ENCODE measurements at regions not wholly inside any gene's neighbourhood (a gene's known extent, or its start where the extent isn't known, plus 50 kb on each side); places are given as distances from the start of the nearest gene placed in this dataset.

DNA sequence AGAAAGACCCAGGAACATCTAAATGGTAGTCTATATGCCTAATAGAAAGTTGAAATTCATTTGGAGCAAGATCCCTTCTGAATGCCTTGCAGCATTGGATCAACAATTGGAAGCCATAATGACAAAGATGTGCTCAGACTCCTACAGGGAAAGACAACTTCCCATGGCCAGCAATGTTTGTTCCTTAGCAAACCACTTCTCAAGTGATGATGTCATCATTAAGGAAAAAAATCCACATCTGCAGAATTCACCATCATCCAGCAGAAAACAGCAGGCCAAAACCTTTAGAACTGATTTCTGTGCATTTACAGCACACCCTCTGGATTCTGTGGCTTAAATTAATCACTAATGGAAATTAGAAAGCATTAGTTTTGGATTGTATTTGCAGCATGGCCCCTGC lies 82.4 kb upstream of the ZIC3 start:
- no peak for DNase-seq (ENCODE audit: low read depth)

- no peak for DNase-seq (ENCODE audit: low read depth)
Measured at GRCh38 chrX:137482136-137482535, 83.8 kb upstream of the ZIC3 start.

DNA sequence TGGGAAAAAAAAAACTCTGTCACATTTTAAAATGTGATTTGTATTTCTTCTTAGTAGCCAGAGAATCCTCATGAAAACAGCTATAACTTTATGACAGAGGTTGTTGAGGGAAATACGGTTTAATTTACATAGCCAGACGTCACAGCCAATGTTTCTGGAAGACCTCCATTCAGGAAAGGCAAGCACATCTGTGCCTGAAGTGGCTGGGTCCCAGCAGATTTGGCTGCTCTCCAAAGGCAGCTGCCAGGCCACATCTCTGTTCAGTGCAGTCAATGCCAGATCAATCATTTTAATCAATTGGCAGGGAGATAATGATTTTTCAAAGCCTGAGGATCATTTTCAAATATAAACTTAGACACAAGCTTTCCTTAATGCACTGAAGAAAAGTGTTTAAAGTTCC lies 86.5 kb upstream of the ZIC3 start:
- DNase-seq (ENCODE audit: low read depth): no peak

DNA sequence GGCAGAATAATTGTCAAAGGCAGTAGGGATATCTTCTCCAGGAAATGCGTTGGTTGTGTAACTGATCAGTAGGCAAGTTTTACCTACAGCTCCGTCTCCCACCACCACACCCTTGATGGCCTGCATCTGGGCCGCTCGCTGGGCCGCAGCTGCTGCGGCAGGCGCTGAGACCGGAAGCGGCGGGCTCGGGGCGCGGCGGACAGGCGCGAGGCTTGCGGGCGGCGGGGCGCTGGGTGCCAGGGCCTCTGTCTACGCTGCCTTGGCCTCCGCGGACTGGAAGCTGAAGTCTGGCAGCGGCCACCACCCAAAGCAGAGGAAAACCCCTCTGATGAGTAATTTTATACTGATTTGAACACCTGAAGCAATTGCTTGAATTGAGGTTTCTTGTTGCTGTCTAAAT lies 124.2 kb upstream of the ZIC3 start:
- DNase-seq (ENCODE audit: low read depth): no peak

GRCh38 chrX:137432609-137433008 lies 133.3 kb upstream of the ZIC3 start:
- DNase-seq (ENCODE audit: low read depth): no peak

DNA sequence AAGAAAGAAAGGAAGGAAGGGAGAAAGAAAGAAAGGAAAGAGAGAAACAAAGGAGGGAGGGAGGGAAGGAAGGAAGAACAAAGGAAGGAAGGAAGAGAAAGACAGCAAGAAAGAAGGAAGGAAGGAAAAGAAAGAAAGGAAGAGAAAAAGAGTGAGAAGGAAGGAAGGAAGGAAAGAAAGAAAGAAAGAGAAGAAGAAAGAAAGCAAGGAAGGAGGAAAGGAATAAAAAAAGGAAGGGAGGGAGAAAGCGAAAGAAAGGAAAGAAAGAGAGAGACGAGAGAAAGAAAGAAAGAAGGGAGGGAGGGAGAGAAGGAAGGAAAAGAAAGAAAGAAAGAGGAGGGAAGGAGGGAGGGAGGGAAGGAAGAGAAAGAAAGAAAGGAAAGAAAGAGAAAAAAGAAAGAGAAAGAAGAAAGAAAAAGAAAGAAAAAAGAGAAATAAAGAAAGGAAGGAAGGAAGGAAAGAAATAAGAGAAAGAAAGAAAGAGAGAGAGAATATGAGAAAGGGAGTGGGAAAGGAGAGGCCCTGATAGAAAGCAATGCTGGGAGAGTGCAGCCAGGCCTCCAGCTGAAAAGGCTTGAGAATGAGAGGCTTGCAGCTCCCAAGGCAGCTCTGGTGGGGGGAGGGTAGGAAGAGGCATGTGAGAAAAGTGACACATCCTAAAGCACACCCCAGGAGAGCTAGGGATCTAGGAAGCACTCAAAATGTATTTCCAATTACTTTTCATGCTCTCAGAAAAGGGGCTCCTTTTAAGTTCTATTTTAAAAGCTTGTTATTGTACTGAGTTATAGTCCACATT lies 134.0 kb upstream of the ZIC3 start:
- no peak for DNase-seq (ENCODE audit: low read depth)

- DNase-seq (ENCODE audit: low read depth): no peak
Measured at GRCh38 chrX:137430984-137431475, 134.9 kb upstream of the ZIC3 start.

GRCh38 chrX:137430301-137430700 lies 135.6 kb upstream of the ZIC3 start:
- no peak for DNase-seq (ENCODE audit: low read depth)

DNA sequence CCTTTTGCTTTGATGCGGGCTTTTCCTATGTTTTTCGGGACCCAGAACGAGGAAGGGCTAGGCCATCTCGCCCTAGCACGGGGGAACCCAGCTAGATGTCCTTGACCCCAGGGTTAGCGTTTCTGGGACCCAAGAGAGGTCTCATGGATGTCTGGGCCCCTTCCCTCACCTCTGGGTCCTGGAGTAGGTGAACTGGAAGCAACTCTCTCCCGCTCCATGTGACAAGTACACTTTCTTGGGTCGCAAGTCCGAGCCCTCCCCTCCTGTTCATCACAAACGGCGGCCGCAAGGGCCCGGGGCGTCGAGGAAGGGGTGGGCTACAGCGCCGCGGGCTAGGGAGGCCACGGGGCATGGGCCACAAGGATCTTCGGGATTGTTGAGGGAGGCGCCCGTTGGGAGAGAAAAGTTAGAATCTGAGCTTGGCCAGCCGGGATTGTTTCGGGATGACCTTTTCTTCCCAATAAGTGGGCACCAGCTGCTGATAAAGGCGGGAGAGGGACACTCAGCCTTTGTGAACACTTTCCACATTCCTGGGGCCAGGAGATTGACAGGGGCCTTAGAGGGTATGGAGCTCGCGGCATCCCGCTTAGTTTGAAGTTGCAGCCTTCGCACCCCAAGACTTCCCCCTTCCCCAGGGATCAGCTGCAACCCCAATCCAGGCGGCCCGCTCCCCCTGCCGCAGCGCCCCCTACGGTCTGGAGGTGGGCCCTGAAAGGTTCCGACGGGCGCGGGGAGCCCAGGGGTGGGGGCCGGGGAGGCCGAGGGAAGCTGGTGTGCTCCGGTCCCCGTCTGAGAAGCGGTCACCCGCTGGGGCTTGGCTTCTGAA lies 136.9 kb upstream of the ZIC3 start:
- DNase-seq (ENCODE audit: low read depth): no peak

GRCh38 chrX:137428221-137428661 lies 137.7 kb upstream of the ZIC3 start:
- DNase-seq (ENCODE audit: low read depth): no peak

DNA sequence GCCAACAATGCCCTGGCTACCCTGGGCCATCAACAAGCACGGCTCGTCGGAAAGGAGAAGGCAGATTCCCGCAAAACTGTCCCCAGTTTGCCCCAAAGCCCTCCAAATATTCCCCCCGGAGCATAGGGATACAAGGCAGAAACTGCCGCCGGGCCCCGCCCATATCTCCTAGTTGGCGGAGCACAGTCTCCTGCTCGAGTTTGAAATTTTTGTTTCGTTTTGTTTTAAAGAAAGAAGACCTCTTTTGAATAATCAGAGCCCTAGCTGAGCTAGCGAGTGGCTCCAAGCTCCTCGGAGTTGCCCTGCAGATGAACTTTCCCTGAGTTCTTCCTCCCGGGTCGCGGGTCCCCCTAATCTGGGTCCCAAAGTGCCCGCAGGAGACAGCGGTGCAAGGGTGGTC lies 138.1 kb upstream of the ZIC3 start:
- DNase-seq (ENCODE audit: low read depth): no peak

GRCh38 chrX:137427426-137427778 lies 138.5 kb upstream of the ZIC3 start:
- no peak for DNase-seq (ENCODE audit: low read depth)

DNA sequence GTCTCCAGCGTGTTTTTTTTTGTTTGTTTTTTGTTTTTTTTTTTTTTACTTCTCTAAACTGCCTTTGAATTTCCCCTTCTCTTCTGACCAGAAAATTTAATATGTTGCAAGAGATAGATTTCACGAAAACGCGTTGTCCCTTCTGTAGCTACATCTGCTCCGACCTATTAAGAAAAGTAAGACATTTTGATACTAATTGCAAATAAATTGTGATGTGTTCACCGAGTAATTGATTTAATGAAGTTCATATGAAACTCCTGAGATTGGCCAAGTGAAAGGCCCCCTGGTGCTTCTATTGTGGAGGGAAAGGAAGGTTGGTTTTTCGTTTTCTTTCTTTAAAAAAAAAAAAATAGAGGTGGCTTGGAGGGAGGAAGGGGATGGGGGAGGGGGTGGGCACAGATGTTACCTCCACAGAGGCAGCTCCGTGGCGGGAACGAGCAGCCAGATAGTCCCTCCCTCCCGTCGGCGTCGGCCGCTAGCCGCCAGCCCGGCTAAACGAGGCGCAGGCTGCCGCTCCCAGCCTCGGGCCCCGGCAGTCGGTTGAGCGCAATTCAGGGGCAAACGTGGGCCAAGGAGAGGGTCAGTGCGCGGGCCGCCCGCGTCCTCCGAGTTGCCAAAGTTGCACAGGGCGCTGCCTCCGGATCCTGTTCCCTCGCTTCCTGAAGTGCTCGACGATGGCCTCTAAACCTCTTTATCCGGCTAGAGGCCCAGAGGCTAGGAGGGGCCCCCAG lies 139.1 kb upstream of the ZIC3 start:
- no peak for DNase-seq (ENCODE audit: low read depth)

- DNase-seq (ENCODE audit: low read depth): no peak
Measured at GRCh38 chrX:137425986-137426385, 139.9 kb upstream of the ZIC3 start.

- DNase-seq (ENCODE audit: low read depth): no peak
Measured at GRCh38 chrX:137425273-137425902, 140.5 kb upstream of the ZIC3 start.

GRCh38 chrX:137424679-137425078 lies 141.2 kb upstream of the ZIC3 start:
- DNase-seq (ENCODE audit: low read depth): no peak

GRCh38 chrX:137423241-137423640 lies 142.7 kb upstream of the ZIC3 start:
- no peak for DNase-seq (ENCODE audit: low read depth)

- no peak for DNase-seq (ENCODE audit: low read depth)
Measured at GRCh38 chrX:137418086-137418485, 147.8 kb upstream of the ZIC3 start.

DNA sequence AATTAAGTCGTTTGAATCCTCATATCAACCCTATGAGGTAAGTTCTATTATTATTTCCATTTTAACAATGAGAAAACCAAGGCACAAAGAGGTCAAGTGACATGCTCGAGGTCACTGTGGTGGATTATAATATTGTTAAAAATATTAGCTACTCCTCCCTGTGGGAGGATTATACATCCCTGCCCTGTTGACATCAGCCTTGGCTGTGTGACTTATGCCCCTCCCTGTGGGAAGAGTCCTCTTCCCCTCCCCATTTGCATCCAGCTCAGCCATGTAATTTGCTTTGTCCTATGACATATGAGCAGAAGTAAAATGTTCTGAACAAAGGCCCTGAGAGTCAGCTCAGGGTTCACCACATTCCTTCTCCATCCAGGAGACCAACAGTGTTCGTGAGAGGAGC lies 152.7 kb upstream of the ZIC3 start:
- DNase-seq (ENCODE audit: low read depth): no peak

GRCh38 chrX:137405449-137406140 lies 160.3 kb upstream of the ZIC3 start:
- DNase-seq (ENCODE audit: low read depth): no peak

DNA sequence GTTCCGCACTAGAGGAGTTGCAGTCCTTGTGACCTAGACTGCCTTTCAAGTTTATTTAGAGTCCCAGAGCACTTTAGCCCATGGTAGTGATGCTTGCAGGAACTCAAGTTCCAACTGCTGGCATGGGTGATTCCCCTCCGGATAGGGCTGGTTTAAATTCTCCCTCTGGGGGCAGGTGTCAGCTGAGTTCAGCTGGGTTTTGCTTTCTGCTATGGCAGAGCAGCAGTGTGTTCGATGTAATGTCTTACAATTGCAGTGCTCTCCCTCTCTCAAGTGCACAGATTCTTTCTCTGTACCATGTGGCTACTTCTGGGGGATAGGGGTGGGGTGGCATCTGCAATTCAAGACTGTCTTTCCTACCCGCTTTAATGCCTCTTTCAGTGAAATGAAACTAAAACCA lies 164.8 kb upstream of the ZIC3 start:
- DNase-seq (ENCODE audit: low read depth): no peak

- no peak for DNase-seq (ENCODE audit: low read depth)
Measured at GRCh38 chrX:137387646-137388045, 178.3 kb upstream of the ZIC3 start.

All from non-pigmented ciliary epithelial cell (primary cell).